ENCODE measurements at regions not wholly inside any gene's neighbourhood (a gene's known extent, or its start where the extent isn't known, plus 50 kb on each side); places are given as distances from the start of the nearest gene placed in this dataset.
"Not testable (repeated sequence)": the region's sequence is repeated elsewhere in the genome, so short reads cannot be mapped to it uniquely, and the experiment has no call there.

DNA sequence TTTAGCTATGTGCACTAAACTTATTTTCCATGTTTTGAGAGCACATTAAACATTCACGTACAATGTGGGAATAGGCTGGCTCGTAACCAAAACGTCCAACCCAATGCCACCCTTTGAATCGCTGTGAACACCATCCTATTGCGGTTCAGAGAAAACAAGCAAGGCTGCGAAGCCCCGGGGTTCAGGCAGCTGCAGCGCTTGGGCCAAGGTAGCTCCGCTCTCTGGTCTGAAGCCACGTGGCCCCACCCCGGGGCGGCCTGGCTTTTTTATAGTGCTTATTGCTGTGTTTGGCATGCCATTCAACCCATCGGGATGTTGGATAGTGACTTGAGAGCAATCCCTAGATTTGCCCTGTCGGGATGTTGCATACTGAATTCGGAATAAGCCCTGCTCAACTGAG, 76.7 kb upstream of the AGAP9 start:
- not testable (repeated sequence) for TF ChIP-seq POLR2AphosphoS5 (IDR thresholded peaks at IDR 0.05; ENCODE audit: borderline replicate concordance, low read depth, low read length); EZH2 (IDR thresholded peaks at IDR 0.05); FOXP2 (optimal IDR thresholded peaks at IDR 0.05; ENCODE audit: control extremely low read depth, extremely low read length, insufficient read depth)
